OCI-LY7 (cell line): ENCODE measurements at regions not wholly inside any gene's neighbourhood (a gene's known extent, or its start where the extent isn't known, plus 50 kb on each side); places are given as distances from the start of the nearest gene placed in this dataset.

Experiments
- EZH2phosphoT487 ChIP-seq: fragments of 200-600 bp; sonication (generic); IDR thresholded peaks from 2 replicates; pipeline ENCODE4 v1.6.1; 2018; ENCODE audit warnings: low read depth, borderline replicate concordance, mild to moderate bottlenecking, mixed run types, antibody characterized with exemption, low read length, moderate library complexity, mixed read lengths
- TF ChIP-seq, protein P1 (sequence below): fragments of 200-600 bp; sonication (generic); conservative IDR thresholded peaks from 2 replicates; pipeline ENCODE4 v1.5.1; 2014; ENCODE audit warnings: mild to moderate bottlenecking, antibody characterized with exemption, low read length, moderate library complexity, mixed read lengths

DNA sequence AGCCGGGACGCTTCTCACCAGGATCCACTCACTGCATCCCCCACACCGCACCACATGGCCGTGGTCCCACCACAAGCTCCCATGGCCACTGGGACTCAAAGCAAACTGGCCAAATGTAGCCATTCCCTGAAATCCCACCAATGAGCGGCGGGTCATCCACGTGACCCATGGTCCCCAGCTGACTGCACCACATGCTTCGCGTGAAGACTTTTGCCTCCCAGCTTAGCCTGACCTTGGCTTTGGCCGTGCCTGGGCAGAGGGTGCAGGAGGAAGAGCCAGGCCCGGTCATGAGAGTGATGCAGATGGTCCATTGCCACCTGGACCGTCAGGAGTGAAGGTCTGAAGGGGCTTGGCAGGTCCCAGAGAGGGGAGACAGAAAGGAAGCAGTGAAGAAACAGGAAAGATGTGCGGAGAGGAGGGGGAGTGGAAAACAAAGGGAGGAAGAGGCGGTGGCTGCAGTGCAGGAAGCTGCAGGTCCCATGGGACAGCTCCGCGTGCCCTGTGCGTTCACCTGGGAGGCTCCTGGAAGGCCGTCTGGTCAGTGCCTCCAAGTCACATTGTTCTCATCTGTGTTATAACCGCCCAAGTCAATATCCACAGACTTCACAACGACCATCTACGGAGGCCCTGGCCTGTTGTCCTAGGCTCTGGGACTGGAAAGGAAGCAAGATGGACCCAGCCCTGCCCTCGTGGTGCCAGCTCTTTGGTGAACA is 167.8 kb upstream of the AJAP1 start:
- TF ChIP-seq, protein P1, sequence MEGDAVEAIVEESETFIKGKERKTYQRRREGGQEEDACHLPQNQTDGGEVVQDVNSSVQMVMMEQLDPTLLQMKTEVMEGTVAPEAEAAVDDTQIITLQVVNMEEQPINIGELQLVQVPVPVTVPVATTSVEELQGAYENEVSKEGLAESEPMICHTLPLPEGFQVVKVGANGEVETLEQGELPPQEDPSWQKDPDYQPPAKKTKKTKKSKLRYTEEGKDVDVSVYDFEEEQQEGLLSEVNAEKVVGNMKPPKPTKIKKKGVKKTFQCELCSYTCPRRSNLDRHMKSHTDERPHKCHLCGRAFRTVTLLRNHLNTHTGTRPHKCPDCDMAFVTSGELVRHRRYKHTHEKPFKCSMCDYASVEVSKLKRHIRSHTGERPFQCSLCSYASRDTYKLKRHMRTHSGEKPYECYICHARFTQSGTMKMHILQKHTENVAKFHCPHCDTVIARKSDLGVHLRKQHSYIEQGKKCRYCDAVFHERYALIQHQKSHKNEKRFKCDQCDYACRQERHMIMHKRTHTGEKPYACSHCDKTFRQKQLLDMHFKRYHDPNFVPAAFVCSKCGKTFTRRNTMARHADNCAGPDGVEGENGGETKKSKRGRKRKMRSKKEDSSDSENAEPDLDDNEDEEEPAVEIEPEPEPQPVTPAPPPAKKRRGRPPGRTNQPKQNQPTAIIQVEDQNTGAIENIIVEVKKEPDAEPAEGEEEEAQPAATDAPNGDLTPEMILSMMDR, result no peak
- no peak for TF ChIP-seq EZH2phosphoT487
